ENCODE measurements at regions not wholly inside any gene's neighbourhood (a gene's known extent, or its start where the extent isn't known, plus 50 kb on each side); places are given as distances from the start of the nearest gene placed in this dataset.
A peak's percentile ranks its signal among the peaks of the same experiment; 100 is the strongest.

DNA sequence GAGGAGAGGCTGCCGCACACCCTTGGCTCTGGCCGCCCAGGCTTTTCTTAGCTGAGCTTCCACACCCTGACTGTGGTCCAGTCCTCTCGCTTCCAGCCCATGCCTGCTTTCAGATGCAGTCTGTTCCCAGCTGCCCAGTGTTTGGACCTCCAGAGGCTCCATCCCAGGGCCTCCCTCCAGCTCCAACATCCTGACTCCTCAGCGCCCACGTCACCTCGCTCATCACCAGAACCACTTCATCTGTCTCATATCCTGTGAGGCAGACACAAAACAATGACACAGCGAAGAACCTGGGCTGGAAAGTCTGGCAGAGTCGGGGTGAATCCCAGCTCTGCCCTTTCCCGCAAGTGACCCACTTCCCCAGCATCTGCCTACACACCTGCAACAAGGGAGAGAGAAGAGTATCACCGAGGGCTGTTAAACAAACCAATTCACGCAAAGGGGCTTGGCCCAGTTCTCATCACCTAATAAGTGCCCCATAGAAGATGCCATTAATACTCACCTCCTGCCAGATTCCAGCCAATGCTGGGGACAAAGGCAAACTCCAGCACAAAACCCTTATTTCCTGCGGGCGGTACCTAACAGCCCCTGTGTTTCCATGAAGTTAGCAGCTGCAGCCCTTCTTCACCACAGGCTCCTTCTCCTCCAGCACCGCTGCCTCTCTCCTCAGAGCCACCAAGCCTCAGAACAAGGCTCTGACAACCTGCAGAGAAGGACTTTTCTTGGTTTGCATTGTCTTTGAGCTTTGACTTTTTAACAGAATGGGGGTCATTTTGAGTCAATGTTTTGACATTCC lies 133.4 kb upstream of the CDH4 start:
- TF ChIP-seq, protein P1, sequence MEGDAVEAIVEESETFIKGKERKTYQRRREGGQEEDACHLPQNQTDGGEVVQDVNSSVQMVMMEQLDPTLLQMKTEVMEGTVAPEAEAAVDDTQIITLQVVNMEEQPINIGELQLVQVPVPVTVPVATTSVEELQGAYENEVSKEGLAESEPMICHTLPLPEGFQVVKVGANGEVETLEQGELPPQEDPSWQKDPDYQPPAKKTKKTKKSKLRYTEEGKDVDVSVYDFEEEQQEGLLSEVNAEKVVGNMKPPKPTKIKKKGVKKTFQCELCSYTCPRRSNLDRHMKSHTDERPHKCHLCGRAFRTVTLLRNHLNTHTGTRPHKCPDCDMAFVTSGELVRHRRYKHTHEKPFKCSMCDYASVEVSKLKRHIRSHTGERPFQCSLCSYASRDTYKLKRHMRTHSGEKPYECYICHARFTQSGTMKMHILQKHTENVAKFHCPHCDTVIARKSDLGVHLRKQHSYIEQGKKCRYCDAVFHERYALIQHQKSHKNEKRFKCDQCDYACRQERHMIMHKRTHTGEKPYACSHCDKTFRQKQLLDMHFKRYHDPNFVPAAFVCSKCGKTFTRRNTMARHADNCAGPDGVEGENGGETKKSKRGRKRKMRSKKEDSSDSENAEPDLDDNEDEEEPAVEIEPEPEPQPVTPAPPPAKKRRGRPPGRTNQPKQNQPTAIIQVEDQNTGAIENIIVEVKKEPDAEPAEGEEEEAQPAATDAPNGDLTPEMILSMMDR (IDR thresholded peaks at IDR 0.05; ENCODE audit: low read depth, low read length): no peak
- no peaks in the 10 kb centered on the region for H3K9me3 ChIP-seq
- no peak for DNase-seq

DNA sequence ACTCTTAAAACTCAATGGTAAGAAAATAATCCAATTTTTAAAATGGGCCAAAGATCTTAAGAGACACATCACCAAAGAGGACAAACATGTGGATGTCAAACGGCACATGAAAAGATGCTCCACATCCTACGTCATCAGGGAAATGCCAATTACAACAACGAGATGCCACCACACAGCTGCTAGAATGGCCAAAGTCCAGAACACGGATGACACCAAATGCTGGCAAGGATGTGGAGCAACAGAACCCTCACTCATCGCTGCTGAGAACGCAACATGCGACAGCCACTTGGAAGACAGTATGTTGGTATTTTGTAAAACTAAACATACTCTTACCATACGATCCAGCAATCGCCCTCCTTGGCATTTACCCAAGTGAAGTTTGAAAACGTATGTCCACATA lies 132.8 kb upstream of the CDH4 start:
- Histone ChIP-seq H3K27me3 (no peaks in the 10 kb centered on the region), H3K4me3 (ENCODE audit: low read depth, low read length) (no peak overlapping the region), H3K9me3 (no peaks in the 10 kb centered on the region), H3K36me3 (no peaks in the 10 kb centered on the region), H3K4me1 (no peaks in the 10 kb centered on the region)
- TF ChIP-seq, protein P1 (IDR thresholded peaks at IDR 0.05; ENCODE audit: low read depth, low read length): no peak
- DNase-seq: no peak

More for the DNA sequence above, 133.4 kb upstream of the CDH4 start:
- H3K4me3 ChIP-seq (ENCODE audit: low read depth, low read length): no peak overlapping the region
- H3K36me3 ChIP-seq: no peaks in the 10 kb centered on the region
- no peaks in the 10 kb centered on the region for H3K4me1 ChIP-seq
- no peaks in the 10 kb centered on the region for H3K27me3 ChIP-seq

DNA sequence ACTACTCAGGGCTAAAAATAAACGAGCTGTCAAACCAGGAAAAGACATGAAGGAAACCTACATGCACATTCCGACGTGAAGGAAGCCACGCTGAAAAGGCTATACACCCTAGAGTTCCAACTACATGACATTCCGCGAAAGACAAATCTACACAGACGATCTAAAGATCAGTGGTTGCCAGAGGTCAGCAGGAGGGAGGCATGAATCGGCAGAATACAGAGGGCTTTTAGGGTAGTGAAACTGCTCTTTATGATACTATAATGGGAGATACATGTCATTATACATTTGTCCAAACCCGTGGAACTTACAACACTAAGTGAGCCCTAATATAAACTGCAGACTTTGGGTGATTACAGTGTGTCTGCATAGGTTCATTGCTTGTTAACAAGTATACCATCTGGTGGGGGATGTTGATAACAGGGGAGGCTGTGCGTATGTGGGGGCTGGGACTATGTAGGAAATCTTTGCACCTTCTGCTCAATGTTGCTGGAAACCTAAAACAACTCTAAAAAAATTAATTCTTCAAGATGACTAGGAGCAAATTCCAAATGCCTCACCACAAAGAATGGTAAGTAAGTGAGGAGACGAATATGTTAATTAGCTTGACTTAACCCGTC lies 132.2 kb upstream of the CDH4 start:
- H3K9me3 ChIP-seq: no peaks in the 10 kb centered on the region
- H3K4me1 ChIP-seq: no peaks in the 10 kb centered on the region
- H3K36me3 ChIP-seq: no peaks in the 10 kb centered on the region
- TF ChIP-seq, protein P1 (IDR thresholded peaks at IDR 0.05; ENCODE audit: low read depth, low read length): no peak
- H3K27me3 ChIP-seq: no peaks in the 10 kb centered on the region
- no peak overlapping the region for H3K4me3 ChIP-seq (ENCODE audit: low read depth, low read length)
- no peak for DNase-seq

DNA sequence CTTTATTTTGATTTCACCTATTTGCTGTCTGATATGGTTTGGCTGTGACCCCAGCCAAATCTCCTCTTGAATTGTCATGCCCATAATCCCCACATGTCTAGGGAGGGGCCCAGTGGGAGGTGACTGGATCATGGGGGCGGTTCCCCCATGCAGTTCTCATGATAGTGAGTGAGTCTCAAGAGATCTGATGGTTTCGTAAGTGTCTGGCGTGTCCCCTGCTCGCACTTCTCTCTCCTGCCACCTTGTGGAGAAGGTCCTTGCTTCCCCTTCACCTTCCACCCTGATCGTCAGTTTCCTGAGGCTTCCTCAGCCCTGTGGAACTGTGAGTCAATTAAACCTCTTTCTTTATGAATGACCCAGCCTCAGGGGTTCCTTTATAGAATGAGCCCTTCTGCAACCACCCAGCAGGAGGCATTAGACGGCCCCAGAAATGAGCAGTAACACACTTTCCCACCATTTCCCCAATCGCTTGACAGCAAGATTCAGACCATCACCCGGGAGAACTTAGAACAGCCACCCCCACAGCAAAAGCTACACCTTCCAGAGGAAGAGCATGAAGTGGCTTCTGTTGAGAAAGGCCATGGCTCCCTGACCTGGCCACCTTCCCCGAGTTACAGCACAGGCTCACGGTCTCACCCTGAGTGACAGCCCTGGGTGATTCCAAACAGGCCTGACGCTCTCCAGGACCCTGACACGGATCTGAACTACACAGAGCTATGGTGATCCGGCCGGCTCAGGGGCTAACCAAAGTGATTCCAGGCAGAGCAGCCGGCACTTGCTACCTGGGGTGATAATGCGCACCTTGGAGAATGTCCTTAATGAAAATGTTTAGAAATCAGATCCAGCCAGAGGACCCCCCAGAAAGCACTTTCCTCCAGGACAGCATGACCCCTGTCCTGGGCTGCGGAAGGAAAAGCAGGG lies 131.2 kb upstream of the CDH4 start:
- no peaks in the 10 kb centered on the region for H3K9me3 ChIP-seq
- DNase-seq: peak; percentile 43
- TF ChIP-seq, protein P1 (IDR thresholded peaks at IDR 0.05; ENCODE audit: low read depth, low read length): peak; percentile 50
- H3K36me3 ChIP-seq: no peaks in the 10 kb centered on the region
- no peaks in the 10 kb centered on the region for H3K27me3 ChIP-seq
- H3K4me3 ChIP-seq (ENCODE audit: low read depth, low read length): no peak overlapping the region
- H3K4me1 ChIP-seq: no peaks in the 10 kb centered on the region

DNA sequence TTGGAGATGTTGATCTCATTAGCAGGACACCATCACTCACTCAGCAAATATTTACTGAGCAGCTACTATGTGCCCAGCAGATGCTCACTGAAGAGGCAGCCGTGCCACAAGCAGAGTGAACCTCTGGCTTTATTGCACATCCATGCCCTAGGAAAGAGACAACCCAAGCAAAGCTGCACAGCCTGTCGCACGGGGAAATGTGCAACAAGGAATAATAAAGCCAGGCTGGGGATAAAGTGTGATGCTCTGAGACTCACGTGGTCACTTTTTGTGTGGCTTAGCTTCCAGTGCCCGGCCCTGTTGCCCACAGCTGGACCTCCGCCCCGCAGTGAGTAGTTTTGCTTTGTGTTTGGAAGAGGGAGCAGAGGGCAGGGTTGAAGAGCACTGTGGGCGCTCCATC lies 130.4 kb upstream of the CDH4 start:
- Histone ChIP-seq H3K4me1 (no peaks in the 10 kb centered on the region), H3K27me3 (no peaks in the 10 kb centered on the region), H3K4me3 (ENCODE audit: low read depth, low read length) (no peak overlapping the region), H3K36me3 (no peaks in the 10 kb centered on the region), H3K9me3 (no peaks in the 10 kb centered on the region)
- TF ChIP-seq, protein P1 (IDR thresholded peaks at IDR 0.05; ENCODE audit: low read depth, low read length): no peak
- DNase-seq: no peak
